GM18505 (cell line): ENCODE measurements at regions not wholly inside any gene's neighbourhood (a gene's known extent, or its start where the extent isn't known, plus 50 kb on each side); places are given as distances from the start of the nearest gene placed in this dataset.

Experiments used
- ATAC-seq: cut with Tn5 transposase; IDR thresholded peaks from one replicate; pipeline ENCODE4 v1.9.1; 2021; ENCODE audit not compliant: unreplicated experiment
- POLR2A ChIP-seq: IDR thresholded peaks from 4 replicates; pipeline ENCODE4 v1.6.1; 2011; ENCODE audit warnings: borderline replicate concordance; ENCODE audit not compliant: insufficient read depth, insufficient read length; ENCODE audit errors: extremely low read depth

GRCh38 chr3:80215191-80215590 lies 447.4 kb upstream of the ROBO1 start:
- no peak for TF ChIP-seq POLR2A
- no peak for ATAC-seq

GRCh38 chr3:80213086-80213485 lies 445.3 kb upstream of the ROBO1 start:
- ATAC-seq, result no peak
- TF ChIP-seq POLR2A, result no peak

GRCh38 chr3:80192936-80193335 lies 425.1 kb upstream of the ROBO1 start:
- no peak for TF ChIP-seq POLR2A
- no peak for ATAC-seq

- no peak for TF ChIP-seq POLR2A
- ATAC-seq, result no peak
These were observed 422.3 kb upstream of the ROBO1 start for GRCh38 chr3:80190051-80190450.

GRCh38 chr3:80187981-80188380 lies 420.2 kb upstream of the ROBO1 start:
- no peak for TF ChIP-seq POLR2A
- ATAC-seq, result no peak

GRCh38 chr3:80159990-80160506 lies 392.2 kb upstream of the ROBO1 start:
- TF ChIP-seq POLR2A, result no peak
- no peak for ATAC-seq

- ATAC-seq, result no peak
- no peak for TF ChIP-seq POLR2A
These were observed 390.5 kb upstream of the ROBO1 start for GRCh38 chr3:80158332-80158731.

GRCh38 chr3:80157546-80157945 lies 389.7 kb upstream of the ROBO1 start:
- ATAC-seq, result no peak
- TF ChIP-seq POLR2A, result no peak

GRCh38 chr3:80152692-80153091 lies 384.9 kb upstream of the ROBO1 start:
- TF ChIP-seq POLR2A, result no peak
- ATAC-seq, result no peak

- TF ChIP-seq POLR2A, result no peak
- no peak for ATAC-seq
These were observed 374.9 kb upstream of the ROBO1 start for GRCh38 chr3:80142714-80143113.

GRCh38 chr3:80141557-80141956 lies 373.8 kb upstream of the ROBO1 start:
- no peak for ATAC-seq
- TF ChIP-seq POLR2A, result no peak

GRCh38 chr3:80116281-80116680 lies 348.5 kb upstream of the ROBO1 start:
- no peak for TF ChIP-seq POLR2A
- no peak for ATAC-seq

- no peak for ATAC-seq
- TF ChIP-seq POLR2A, result no peak
These were observed 346.9 kb upstream of the ROBO1 start for GRCh38 chr3:80114694-80115093.

- ATAC-seq, result no peak
- TF ChIP-seq POLR2A, result no peak
These were observed 345.5 kb upstream of the ROBO1 start for GRCh38 chr3:80113331-80113730.

GRCh38 chr3:80099559-80100066 lies 331.8 kb upstream of the ROBO1 start:
- no peak for TF ChIP-seq POLR2A
- no peak for ATAC-seq
